GM12872 (cell line): ENCODE measurements at regions not wholly inside any gene's neighbourhood (a gene's known extent, or its start where the extent isn't known, plus 50 kb on each side); places are given as distances from the start of the nearest gene placed in this dataset.

Experiments used
- TF ChIP-seq, protein P1 (sequence below): IDR thresholded peaks from 3 replicates; pipeline ENCODE4 v1.5.1; 2011; ENCODE audit warnings: low read depth, mild to moderate bottlenecking, low read length, moderate library complexity; ENCODE audit not compliant: insufficient read depth

DNA sequence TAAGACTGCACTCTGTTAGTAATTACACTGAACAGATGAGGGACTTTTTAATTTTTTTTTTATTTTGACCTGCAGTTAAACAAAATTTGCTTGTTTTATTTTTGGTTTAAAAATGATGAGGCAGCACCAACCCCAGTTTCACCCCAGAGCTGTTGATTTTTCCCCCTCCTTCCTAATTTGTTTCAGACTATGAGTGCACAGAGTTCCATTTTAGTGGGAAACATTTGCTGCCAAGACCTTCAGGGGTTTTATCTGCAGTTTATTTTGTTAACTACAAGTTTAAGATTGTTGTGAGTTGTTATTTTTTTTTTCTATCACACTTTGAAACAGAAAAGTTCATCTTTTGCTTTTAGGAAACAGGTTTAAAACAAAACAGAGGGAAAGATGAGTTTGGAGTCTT is 455.9 kb upstream of the NR2F2 start:
- TF ChIP-seq, protein P1, sequence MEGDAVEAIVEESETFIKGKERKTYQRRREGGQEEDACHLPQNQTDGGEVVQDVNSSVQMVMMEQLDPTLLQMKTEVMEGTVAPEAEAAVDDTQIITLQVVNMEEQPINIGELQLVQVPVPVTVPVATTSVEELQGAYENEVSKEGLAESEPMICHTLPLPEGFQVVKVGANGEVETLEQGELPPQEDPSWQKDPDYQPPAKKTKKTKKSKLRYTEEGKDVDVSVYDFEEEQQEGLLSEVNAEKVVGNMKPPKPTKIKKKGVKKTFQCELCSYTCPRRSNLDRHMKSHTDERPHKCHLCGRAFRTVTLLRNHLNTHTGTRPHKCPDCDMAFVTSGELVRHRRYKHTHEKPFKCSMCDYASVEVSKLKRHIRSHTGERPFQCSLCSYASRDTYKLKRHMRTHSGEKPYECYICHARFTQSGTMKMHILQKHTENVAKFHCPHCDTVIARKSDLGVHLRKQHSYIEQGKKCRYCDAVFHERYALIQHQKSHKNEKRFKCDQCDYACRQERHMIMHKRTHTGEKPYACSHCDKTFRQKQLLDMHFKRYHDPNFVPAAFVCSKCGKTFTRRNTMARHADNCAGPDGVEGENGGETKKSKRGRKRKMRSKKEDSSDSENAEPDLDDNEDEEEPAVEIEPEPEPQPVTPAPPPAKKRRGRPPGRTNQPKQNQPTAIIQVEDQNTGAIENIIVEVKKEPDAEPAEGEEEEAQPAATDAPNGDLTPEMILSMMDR = no peak

DNA sequence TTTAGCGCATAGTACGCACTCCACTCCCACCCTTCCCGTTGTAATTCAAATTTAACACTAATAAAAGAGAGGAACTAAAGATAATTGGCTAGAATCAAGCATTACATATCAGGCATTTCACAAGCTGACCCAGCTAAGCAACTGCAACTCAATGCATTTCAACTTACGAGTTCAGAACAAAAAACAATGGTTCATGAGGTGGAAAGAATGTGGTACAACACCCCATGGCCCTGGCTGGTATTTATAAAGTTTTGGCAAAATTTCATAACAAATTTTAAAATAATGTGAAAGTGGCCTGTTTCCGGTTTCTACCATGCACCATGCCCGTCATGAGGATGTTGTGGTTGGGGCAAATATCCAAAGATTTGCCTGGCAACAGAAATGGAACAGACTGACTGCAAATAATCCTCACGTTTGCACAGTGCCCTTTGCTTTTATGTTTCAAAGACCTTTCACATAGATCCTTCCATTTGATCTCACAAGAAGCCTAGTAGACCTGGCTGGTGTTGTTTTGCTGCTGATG is 455.3 kb upstream of the NR2F2 start:
- TF ChIP-seq, protein P1 = no peak

DNA sequence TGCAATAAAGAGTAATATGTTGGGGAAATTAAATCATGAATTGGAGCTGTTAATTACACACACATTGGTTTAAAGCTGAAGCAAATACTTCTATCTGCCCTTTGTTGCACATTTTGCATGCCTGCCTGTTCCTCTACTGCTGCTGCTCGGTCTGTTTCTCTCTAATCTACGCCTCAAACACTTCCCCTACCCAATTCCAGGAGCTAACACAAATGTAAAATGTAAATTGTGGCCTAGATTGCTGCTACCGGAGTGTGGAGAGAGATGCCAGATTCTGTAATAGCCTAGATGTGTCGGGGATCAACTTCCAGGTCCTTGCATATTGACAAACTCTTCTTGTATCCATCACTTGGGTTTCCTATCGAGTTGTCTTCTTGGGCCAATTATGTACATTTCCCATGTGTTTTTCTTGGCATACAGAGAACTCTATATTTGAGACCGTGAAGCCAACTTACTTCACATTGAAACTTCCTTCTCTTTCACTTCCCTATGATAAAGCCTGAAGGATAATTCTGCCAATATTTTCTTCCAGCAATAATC is 450.4 kb upstream of the NR2F2 start:
- TF ChIP-seq, protein P1 = no peak

DNA sequence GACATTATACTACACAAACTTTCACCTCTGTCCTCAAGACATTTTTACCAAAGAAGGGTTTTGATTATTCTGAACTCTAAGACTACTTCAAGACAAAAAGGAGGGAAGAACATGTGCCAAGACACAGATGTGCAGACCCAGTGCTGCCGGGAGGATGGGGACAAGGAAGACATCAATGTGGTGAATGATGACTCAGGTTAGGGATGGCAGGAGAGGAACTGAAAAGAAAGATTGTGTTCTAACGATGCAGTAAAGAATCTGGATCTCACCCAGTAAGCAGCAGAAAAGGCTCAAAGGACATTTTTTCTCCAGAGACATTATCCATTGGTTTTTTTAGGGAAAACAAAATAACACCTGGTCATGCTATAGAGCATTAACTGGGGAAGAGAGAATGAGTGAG is 449.9 kb upstream of the NR2F2 start:
- TF ChIP-seq, protein P1 = no peak

DNA sequence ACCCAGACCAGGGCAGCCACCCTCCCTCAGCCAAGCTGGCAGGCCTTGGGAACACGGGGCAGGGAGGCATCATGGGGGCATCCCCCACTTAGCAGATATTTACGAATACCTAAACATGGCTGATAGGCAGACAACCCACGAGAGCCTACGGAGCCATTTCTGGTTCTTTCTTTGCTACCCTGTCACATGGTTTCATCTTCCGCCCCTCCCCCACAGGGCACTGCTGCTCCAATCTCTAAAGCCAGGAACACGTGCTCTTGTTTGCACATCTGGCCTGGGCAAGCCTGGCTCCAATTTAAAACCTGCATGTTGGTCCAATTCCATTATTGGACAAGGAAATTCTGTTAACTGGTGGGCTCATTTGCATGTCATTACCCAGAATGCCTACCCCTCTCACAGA is 447.4 kb upstream of the NR2F2 start:
- TF ChIP-seq, protein P1 = no peak

DNA sequence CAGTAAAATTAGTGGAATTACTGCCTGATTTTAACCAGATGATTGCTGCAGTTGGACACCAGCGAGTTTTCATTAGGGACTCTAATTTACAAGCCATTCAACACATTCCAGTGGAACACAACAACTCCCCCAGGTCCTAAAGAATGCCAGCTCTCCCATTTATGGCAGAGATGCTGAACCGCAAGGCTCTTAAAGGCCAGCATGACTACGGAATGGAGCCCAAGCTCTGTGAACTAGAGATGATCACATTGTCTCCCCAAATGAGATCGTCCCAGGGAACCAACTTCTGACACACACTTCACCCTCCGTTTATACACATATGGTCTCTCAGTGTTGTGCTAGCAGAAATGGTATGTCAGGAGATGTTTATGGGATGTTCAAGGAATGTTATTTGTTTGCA is 446.2 kb upstream of the NR2F2 start:
- TF ChIP-seq, protein P1 = no peak

DNA sequence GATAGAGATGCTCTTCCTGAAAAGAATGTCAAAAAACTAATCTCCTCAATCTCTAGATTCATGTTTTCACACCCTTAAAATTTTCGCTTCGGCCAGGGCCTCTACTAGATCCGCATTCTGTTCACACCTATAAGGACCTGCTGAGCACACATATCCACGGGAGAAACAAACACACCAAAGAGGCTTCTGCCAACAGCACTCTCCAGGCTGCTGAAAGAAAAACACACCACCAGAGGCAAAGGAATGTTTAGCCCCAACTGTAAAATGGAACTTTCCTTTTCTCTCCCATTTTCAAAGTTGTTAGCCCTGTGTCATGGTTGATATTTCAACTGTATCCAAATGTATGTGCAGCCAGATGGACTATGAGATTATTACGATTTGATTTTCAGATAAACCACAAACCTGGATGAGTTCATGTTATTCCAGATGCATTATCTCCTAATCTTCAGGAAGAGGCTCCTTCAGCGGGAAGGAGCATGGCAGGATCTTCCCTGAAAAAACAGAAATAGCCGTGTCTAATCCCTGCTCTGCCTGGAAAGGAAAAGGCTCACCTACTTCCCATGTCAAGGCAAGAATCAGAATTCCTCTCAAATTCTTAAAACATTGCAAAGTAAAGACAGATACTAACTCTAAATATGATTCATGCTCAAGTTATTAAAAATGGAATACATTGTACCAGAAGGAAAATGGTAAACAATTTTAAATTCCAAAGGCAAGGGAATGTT is 442.7 kb upstream of the NR2F2 start:
- TF ChIP-seq, protein P1 = no peak
